ENCODE measurements at regions not wholly inside any gene's neighbourhood (a gene's known extent, or its start where the extent isn't known, plus 50 kb on each side); places are given as distances from the start of the nearest gene placed in this dataset.

DNA sequence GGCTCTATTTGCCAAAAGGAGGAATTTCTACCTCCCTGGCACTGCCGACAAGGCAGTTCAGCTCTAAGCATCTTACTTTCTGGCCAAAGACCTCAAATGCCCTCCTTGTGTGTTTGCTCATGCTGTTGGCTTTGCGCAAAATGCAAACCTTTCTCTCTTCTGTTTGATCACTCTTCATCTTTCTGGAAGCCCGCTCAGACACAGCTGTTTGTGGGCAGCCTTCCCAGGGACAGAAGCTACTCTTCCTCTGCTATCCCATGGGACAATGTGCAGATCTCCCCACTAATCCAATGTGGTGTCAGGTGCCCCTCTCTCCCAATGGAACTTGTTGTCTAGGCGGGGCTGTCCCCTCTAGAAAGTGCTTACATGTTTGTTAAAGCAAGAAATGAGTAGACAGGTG, 278.7 kb downstream of the CCSER2 start:
- Mint-ChIP-seq H3K27ac (no peak overlapping the region), H3K4me1 (peaks cover 30% of the 10 kb centered on the region)

DNA sequence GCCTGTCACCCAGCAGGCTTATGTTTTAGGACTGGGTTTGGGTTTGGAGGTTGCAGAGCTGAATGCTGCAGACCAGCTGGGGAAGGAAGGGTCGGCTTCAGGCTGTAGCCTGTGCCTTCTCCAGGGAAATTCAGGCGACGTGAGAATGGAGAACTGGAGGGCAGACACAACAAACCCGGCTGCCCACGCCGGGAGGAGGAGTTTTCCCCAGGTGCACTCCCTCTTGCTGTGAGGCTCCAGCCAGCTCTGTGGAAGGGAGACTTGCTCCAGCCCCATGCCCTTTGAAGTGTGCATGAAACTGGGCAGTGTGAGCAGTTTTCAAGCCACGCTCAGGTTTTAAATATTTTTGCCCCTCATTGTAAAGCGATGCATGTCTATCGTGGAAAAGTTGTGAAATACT, 279.1 kb downstream of the CCSER2 start:
- H3K27ac Mint-ChIP-seq = no peak overlapping the region
- TF ChIP-seq, protein P1, sequence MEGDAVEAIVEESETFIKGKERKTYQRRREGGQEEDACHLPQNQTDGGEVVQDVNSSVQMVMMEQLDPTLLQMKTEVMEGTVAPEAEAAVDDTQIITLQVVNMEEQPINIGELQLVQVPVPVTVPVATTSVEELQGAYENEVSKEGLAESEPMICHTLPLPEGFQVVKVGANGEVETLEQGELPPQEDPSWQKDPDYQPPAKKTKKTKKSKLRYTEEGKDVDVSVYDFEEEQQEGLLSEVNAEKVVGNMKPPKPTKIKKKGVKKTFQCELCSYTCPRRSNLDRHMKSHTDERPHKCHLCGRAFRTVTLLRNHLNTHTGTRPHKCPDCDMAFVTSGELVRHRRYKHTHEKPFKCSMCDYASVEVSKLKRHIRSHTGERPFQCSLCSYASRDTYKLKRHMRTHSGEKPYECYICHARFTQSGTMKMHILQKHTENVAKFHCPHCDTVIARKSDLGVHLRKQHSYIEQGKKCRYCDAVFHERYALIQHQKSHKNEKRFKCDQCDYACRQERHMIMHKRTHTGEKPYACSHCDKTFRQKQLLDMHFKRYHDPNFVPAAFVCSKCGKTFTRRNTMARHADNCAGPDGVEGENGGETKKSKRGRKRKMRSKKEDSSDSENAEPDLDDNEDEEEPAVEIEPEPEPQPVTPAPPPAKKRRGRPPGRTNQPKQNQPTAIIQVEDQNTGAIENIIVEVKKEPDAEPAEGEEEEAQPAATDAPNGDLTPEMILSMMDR (IDR thresholded peaks at IDR 0.05) = no peak

More for the DNA sequence above, 278.7 kb downstream of the CCSER2 start:
- no peak for DNase-seq
- H3K36me3 Mint-ChIP-seq (ENCODE audit: low read depth) = no peaks in the 10 kb centered on the region
- no peaks in the 10 kb centered on the region for H3K27me3 Mint-ChIP-seq (ENCODE audit: low read depth, poor library complexity)
- TF ChIP-seq, protein P1 (IDR thresholded peaks at IDR 0.05) = no peak
- H3K9me3 Mint-ChIP-seq = no peaks in the 10 kb centered on the region
- H3K4me3 Mint-ChIP-seq = no peak overlapping the region

DNA sequence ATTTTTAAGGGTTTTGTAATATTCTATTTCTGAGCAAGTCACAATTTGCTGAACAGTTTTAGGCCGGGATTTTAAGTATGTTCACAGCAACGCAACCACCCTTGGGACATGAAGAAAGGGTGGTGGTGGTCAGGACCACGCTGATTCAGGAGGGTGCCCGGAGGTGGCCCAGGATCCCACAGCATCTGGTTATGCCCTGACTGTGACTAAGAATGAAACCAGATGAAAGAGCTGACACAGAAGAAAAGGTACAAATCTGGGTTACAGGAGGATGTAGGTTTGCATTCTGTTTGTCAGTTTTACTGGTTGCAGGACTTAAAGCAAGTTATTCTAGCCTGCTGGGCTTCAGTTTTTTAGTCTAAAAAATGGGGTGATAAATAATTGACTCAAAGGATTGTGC, 279.7 kb downstream of the CCSER2 start:
- DNase-seq = no peak
- TF ChIP-seq, protein P1 (IDR thresholded peaks at IDR 0.05) = no peak
- H3K36me3 Mint-ChIP-seq (ENCODE audit: low read depth) = no peaks in the 10 kb centered on the region
- no peaks in the 10 kb centered on the region for H3K27me3 Mint-ChIP-seq (ENCODE audit: low read depth, poor library complexity)
- H3K4me3 Mint-ChIP-seq = no peak overlapping the region
- H3K9me3 Mint-ChIP-seq = no peaks in the 10 kb centered on the region
- peaks cover 30% of the 10 kb centered on the region for H3K4me1 Mint-ChIP-seq
- no peak overlapping the region for H3K27ac Mint-ChIP-seq

More for the DNA sequence above, 279.1 kb downstream of the CCSER2 start:
- Mint-ChIP-seq H3K4me3 (no peak overlapping the region), H3K36me3 (ENCODE audit: low read depth) (no peaks in the 10 kb centered on the region), H3K4me1 (peaks cover 30% of the 10 kb centered on the region), H3K27me3 (ENCODE audit: low read depth, poor library complexity) (no peaks in the 10 kb centered on the region), H3K9me3 (no peaks in the 10 kb centered on the region)
- DNase-seq = peak; percentile 23

DNA sequence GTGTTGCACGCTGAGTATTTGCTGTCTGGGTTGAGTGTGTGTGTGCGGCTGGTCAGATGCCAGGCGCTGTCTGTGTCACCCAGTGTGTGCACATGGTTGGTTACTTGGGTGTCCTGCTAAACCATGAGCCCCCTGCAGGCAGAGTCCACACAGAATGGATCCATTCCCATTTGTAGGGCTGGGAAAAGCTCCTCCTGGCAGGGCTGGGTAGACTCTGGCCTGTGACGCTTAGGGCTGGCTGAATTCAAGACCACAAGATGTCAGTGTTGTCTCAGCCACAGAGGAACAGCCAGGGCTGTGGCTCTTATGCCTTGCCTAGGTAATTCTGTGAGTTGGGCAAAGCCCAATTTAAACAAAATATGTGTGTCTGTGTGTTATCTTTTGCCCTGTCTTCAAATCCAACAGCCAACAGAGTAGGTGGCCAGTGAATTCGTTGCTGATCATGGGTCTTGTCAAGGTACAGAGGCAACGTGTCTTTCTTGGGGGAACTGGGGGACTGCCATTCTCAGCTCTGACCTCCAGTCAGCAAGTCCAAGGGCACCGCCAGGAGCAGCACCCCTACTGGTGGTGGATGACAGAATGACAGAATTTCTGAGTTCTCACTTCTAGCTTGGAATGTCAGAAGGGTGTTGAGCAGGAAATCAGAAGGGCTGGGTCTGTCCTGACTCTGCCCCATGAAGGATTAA, 285.1 kb downstream of the CCSER2 start:
- Mint-ChIP-seq H3K27ac (no peak overlapping the region), H3K4me1 (no peaks in the 10 kb centered on the region), H3K36me3 (ENCODE audit: low read depth) (peaks cover 7% of the 10 kb centered on the region), H3K9me3 (peaks cover 8% of the 10 kb centered on the region), H3K4me3 (no peak overlapping the region), H3K27me3 (ENCODE audit: low read depth, poor library complexity) (no peaks in the 10 kb centered on the region)
- TF ChIP-seq, protein P1 (IDR thresholded peaks at IDR 0.05) = peak; percentile 70
- DNase-seq = peak; percentile 57

DNA sequence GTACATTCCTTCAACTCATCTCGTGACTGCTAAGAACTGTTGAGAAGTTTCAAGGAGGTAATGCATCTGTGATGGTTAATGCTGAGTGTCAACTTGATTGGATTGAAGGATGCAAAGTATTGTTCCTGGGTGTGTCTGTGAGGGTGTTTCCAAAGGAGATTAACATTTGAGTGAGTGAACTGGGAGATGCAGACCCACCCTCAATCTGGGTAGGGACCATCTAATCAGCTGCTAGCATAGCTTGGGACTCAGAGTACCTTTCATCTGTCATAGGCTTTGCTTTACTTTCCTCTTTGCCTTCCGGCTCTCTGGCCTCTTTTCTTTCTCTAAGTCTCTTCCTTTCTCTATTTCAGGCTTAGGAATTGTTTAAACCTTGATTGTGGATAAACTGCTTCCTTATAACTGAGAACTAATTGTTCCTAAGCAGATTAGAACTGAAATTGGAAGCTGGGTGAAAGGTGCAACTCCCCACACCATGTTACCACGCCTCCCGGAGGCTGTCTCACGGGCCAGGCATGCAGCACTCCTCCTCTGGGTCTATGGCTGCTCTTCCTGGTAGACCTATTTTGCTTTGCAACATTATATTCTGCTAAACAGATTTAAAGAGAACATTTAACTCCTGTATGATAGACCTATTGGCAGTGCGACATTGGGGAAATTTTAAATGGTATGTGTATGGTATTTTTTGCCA, 298.2 kb downstream of the CCSER2 start:
- no peaks in the 10 kb centered on the region for H3K9me3 Mint-ChIP-seq
- TF ChIP-seq, protein P1 (IDR thresholded peaks at IDR 0.05) = no peak

More for the DNA sequence above, 298.2 kb downstream of the CCSER2 start:
- no peak for DNase-seq
- no peaks in the 10 kb centered on the region for H3K27me3 Mint-ChIP-seq (ENCODE audit: low read depth, poor library complexity)
- H3K27ac Mint-ChIP-seq = no peak overlapping the region
- no peak overlapping the region for H3K4me3 Mint-ChIP-seq
- H3K36me3 Mint-ChIP-seq (ENCODE audit: low read depth) = peaks cover 3% of the 10 kb centered on the region
- no peaks in the 10 kb centered on the region for H3K4me1 Mint-ChIP-seq
